ENCODE measurements at regions not wholly inside any gene's neighbourhood (a gene's known extent, or its start where the extent isn't known, plus 50 kb on each side); places are given as distances from the start of the nearest gene placed in this dataset.

- no peak overlapping the region for H3K4me3 ChIP-seq (ENCODE audit: low read depth, low read length)
- no peak for DNase-seq (ENCODE audit: low read depth)
- no peak for TF ChIP-seq CTCF (conservative IDR thresholded peaks at IDR 0.05; ENCODE audit: low read depth, low read length)
Observed at GRCh38 chr13:109494925-109495369, 291.4 kb downstream of the IRS2 start.

DNA sequence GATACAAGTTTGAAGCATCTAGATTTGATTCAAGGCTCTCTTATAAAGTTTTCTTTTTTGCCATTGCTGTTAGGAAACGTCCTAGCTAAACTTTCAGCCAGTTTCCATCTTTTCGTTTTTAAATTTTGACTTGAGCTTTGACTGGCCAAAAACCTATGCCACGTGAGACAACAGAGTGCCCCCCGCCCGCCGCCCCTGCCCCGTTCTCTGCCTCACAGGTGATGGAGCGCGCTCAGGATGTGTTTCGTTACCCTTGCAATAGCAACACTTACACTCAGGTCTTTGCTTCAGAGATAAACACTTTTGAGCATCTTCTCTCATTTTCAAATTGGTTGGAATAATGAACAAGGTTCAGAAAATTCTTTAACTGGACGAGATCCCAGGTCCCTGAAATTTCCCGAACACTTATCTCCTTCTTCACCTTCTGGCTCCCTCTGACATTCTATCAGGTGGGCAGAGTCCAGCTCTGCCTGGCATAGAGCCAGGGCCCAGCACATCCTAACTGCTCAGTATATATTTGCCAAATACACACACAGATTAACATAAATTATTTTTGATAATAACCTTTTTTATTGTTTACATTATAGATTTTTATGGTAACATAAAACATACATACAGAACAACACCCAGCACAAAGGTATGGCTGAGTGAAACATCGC lies 301.1 kb downstream of the IRS2 start:
- H3K4me3 ChIP-seq (ENCODE audit: low read depth, low read length) = no peak overlapping the region
- TF ChIP-seq CTCF (conservative IDR thresholded peaks at IDR 0.05; ENCODE audit: low read depth, low read length) = no peak
- no peak for DNase-seq (ENCODE audit: low read depth)

- H3K4me3 ChIP-seq (ENCODE audit: low read depth, low read length) = no peak overlapping the region
- TF ChIP-seq CTCF (conservative IDR thresholded peaks at IDR 0.05; ENCODE audit: low read depth, low read length) = no peak
- DNase-seq (ENCODE audit: low read depth) = no peak
Observed at GRCh38 chr13:109483284-109483683, 303.1 kb downstream of the IRS2 start.

DNA sequence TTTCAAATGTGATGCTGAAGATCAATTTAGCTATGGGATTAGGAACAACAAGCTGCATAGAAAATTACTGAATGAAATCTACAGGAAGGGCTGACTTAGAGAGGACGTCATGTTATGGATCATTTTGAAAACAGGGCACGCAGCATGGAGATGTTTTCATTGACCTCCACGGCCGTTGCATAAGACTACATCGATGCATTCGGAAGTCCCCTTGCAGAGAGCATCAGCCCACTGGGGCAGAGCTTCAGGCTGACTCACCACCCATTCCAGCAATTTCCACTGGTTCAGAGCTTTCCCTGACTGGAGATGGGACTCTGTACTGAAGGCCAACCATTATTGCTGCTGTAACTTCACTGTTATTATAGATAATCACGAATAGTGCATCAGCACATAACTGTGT lies 305.3 kb downstream of the IRS2 start:
- no peak for TF ChIP-seq CTCF (conservative IDR thresholded peaks at IDR 0.05; ENCODE audit: low read depth, low read length)
- H3K4me3 ChIP-seq (ENCODE audit: low read depth, low read length) = no peak overlapping the region
- no peak for DNase-seq (ENCODE audit: low read depth)

DNA sequence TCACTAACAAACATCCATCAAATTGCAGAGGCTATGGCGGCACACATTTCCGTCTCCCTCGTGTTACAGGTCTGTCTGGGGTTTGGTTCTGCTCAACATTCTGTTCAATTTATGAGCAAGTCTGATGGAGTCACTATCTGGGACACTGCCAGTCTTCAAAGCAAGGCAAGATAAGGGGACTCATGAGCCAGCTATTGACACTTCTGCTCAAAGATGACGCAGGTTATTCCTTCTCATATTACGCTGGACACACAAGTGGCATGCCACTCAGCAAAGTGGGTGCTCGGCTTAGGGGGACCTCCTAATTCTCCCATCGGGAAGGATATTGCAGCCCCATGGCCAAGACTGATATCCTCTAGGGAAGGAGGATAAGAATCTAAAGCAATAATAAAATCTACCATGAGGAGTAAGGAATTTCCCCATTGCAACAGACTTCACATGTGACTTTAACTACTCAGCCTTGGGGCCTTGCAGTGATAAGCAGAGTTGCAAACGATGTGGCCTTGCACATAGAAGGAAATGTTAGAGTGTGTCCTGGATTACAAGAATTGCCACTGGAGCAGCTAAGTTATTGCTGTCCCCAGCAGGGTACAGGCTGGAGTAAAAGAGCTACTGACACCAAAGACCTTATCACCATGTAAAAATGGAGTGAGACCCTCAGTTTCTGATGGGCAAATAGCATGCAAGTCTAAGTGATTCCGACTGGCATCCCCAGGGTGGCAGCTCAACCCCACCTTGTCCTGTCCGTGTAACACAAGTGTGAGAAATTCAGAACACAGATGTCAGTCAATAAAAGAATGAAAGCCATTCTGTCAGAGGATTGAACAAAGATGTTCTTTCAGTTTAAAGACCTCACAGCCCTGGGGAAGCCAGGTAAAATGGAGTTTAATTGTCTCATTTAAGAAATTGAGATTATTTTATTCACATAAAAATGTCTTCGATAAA lies 306.1 kb downstream of the IRS2 start:
- no peak for DNase-seq (ENCODE audit: low read depth)
- H3K4me3 ChIP-seq (ENCODE audit: low read depth, low read length) = no peak overlapping the region
- TF ChIP-seq CTCF (conservative IDR thresholded peaks at IDR 0.05; ENCODE audit: low read depth, low read length) = no peak

DNA sequence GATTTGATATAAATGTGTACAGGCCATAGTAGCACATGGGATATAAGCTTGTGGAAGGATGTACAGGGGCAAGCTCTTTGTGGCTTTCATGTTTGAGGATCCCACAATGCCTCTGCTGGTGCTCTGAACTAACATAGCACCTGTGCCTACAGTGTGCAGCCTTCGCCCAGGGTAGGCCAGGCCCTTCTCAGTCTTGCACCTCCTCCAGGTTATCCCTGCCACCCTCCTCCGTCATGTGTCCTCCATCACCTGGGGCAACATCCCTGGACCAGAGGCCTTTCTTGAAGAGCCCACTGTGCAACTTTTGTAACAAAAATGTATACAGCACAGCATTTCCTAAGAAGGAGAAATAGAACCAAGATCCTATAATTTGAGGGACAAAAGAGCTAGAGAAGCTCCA lies 306.8 kb downstream of the IRS2 start:
- TF ChIP-seq CTCF (conservative IDR thresholded peaks at IDR 0.05; ENCODE audit: low read depth, low read length) = no peak
- no peak for DNase-seq (ENCODE audit: low read depth)
- no peak overlapping the region for H3K4me3 ChIP-seq (ENCODE audit: low read depth, low read length)
